ENCODE measurements at regions not wholly inside any gene's neighbourhood (a gene's known extent, or its start where the extent isn't known, plus 50 kb on each side); places are given as distances from the start of the nearest gene placed in this dataset.

DNA sequence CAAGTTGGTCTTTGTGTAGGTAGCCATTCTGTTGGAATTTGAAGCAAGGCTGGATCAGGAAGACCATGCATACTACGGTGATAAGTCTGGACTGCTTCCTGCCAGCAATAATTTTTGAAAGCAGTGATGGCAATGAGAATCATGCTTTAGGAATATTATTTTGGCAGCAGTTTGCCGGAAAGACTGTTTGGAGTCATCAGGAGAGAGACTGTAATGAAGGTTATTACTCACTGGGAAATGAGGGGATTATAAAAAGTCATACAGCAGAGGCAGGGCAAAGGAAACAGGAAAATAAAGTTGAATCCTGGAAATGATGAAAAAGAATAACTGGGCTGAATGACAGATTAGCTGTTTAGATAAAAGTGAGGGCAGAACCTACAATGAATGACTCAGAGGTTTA, 1136.8 kb upstream of the AUTS2 start (continued):
- TF ChIP-seq CHD7 (IDR thresholded peaks at IDR 0.05; ENCODE audit: insufficient replicate concordance, low read length), result no peak
- TF ChIP-seq SP2 (IDR thresholded peaks at IDR 0.05; ENCODE audit: low read length), result no peak
- TF ChIP-seq, protein P1, sequence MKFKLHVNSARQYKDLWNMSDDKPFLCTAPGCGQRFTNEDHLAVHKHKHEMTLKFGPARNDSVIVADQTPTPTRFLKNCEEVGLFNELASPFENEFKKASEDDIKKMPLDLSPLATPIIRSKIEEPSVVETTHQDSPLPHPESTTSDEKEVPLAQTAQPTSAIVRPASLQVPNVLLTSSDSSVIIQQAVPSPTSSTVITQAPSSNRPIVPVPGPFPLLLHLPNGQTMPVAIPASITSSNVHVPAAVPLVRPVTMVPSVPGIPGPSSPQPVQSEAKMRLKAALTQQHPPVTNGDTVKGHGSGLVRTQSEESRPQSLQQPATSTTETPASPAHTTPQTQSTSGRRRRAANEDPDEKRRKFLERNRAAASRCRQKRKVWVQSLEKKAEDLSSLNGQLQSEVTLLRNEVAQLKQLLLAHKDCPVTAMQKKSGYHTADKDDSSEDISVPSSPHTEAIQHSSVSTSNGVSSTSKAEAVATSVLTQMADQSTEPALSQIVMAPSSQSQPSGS (IDR thresholded peaks at IDR 0.05; ENCODE audit: low read length), result no peak
- no peak for TF ChIP-seq SIN3A (conservative IDR thresholded peaks at IDR 0.05 in 1 of 2, IDR thresholded peaks at IDR 0.05 in 1 of 2; ENCODE audit: low read depth in 1 of 2, low read length in 2 of 2)
- TF ChIP-seq CREB1 (IDR thresholded peaks at IDR 0.05), result no peak
- TF ChIP-seq JUND (IDR thresholded peaks at IDR 0.05; ENCODE audit: low read length), result no peak
- TF ChIP-seq HDAC6 (IDR thresholded peaks at IDR 0.05; ENCODE audit: low read depth, low read length), result no peak

All from H1 (cell line).